K562 (cell line): ENCODE measurements at regions not wholly inside any gene's neighbourhood (a gene's known extent, or its start where the extent isn't known, plus 50 kb on each side); places are given as distances from the start of the nearest gene placed in this dataset.

Source experiments
- ATAC-seq: fragments of 200-7000 bp; cut with Tn5 transposase; 3 replicates; pipeline ENCODE4 v1.9.1; 2020; ENCODE audit warnings: moderate library complexity
- BruUV-seq: library from RNA; stranded (reverse); fragments of 400-500 nt; replicated peaks from 2 replicates; lab custom pipeline; 2021; lab: Mats Ljungman, UMichigan
- CTCF ChIA-PET: fragments of 300-600 bp; formaldehyde crosslinking; extraction: SDS; loops from one replicate; lab custom pipeline; 2021; ENCODE audit warnings: low intra/inter-chr PET ratio; lab: Yijun Ruan, JAX
- POLR2A ChIA-PET: fragments of 300-600, 350-650 bp; sonication (Branson Sonifier 250); formaldehyde crosslinking; extraction: SDS; loops from one replicate; lab custom pipeline; 2021; ENCODE audit warnings: antibody characterized with exemption, inconsistent platforms; lab: Yijun Ruan, JAX
- DNase-seq, 4 experiments: peaks; one replicate each; pipeline versions ENCODE4 v3.0.0 to v3.0.0-alpha.2; 2011 to 2018; ENCODE audit warnings: low spot score in 3 of 4, mixed read lengths in 3 of 4; ENCODE audit errors: extremely low read depth in 1 of 4
- FAIRE-seq: peaks from 2 replicates; lab custom pipeline; 2011; peaks lifted over from hg19 to GRCh38; lab: Jason Lieb, UNC
- H2AFZ ChIP-seq: 2 replicates; pipeline ENCODE4 v1.6.0; 2011; ENCODE audit warnings: low read depth, low read length, control low read depth, inconsistent platforms
- H3K27ac ChIP-seq: fragments of 200-600 bp; 3 replicates; pipeline ENCODE4 v1.8.0; 2011; ENCODE audit warnings: low read depth, mild to moderate bottlenecking, control low read depth, inconsistent platforms, low read length, moderate library complexity, mixed read lengths; ENCODE audit errors: extremely low read depth
- H3K27me3 ChIP-seq, 2 experiments: fragments of 300-600 bp in 1 of 2; 2 replicates in 1 of 2; 3 replicates in 1 of 2; pipeline versions ENCODE4 v1.6.0 to v1.8.0; 2011; ENCODE audit warnings: inconsistent platforms in 2 of 2, low read length in 2 of 2, mild to moderate bottlenecking in 1 of 2, mixed read lengths in 1 of 2, moderate library complexity in 1 of 2; ENCODE audit not compliant: control insufficient read depth in 2 of 2, insufficient read depth in 2 of 2
- H3K36me3 ChIP-seq: fragments of 300-600 bp; 3 replicates; pipeline ENCODE4 v1.8.0; 2011; ENCODE audit warnings: mild to moderate bottlenecking, low read length, inconsistent platforms; ENCODE audit not compliant: control insufficient read depth, insufficient read depth
- H3K4me1 ChIP-seq, 2 experiments: fragments of 200-600 bp in 1 of 2; replicated peaks in 1 of 2; 2 replicates in 1 of 2; 3 replicates in 1 of 2; pipeline versions ENCODE4 v1.5.1 to v1.8.0; 2011; ENCODE audit warnings: inconsistent platforms in 2 of 2, low read length in 2 of 2, mild to moderate bottlenecking in 1 of 2, mixed read lengths in 1 of 2, moderate library complexity in 1 of 2; ENCODE audit not compliant: control insufficient read depth in 2 of 2, insufficient read depth in 2 of 2
- H3K4me2 ChIP-seq: 2 replicates; pipeline ENCODE4 v1.6.1; 2011; ENCODE audit warnings: low read length, control low read depth, inconsistent platforms, mixed read lengths; ENCODE audit not compliant: insufficient read depth
- H3K4me3 ChIP-seq: fragments of 200-600 bp; sonication (generic), shearing (Covaris generic); 2 replicates; pipeline ENCODE4 v1.5.1; 2016; ENCODE audit warnings: control low read depth, inconsistent platforms
- H3K79me2 ChIP-seq: fragments of 200-600 bp; 3 replicates; pipeline ENCODE4 v1.8.0; 2011; ENCODE audit warnings: low read length, inconsistent platforms; ENCODE audit not compliant: control insufficient read depth, insufficient read depth
- H3K9ac ChIP-seq, 2 experiments: 2 replicates each; pipeline versions ENCODE4 v1.6.0 to v1.6.1; 2011; ENCODE audit warnings: low read depth in 2 of 2, low read length in 2 of 2, control low read depth in 1 of 2, inconsistent platforms in 1 of 2, mild to moderate bottlenecking in 1 of 2, mixed read lengths in 1 of 2; ENCODE audit not compliant: insufficient read depth in 1 of 2
- H3K9me1 ChIP-seq: one replicate; pipeline ENCODE4 v1.6.0; 2011; ENCODE audit warnings: inconsistent platforms, mild to moderate bottlenecking, low read length, moderate library complexity; ENCODE audit not compliant: control insufficient read depth, insufficient read depth
- H3K9me3 ChIP-seq: replicated peaks from 2 replicates; pipeline ENCODE4 v1.5.1; 2011; ENCODE audit warnings: low read depth, low read length, inconsistent platforms; ENCODE audit not compliant: control insufficient read depth, insufficient read depth
- H4K20me1 ChIP-seq: replicated peaks from 2 replicates; pipeline ENCODE4 v1.6.1; 2011; ENCODE audit warnings: low read length, inconsistent platforms, mixed read lengths; ENCODE audit not compliant: control insufficient read depth, insufficient read depth
- HMGN3 ChIP-seq: IDR thresholded peaks from 2 replicates; pipeline ENCODE4 v1.6.1; 2011; ENCODE audit warnings: borderline replicate concordance, low read depth, mild to moderate bottlenecking, mixed read lengths, low read length; ENCODE audit not compliant: insufficient read length; ENCODE audit errors: extremely low read depth
- LCOR ChIP-seq: sonication (generic); formaldehyde crosslinking; IDR thresholded peaks from 2 replicates; pipeline ENCODE4 v1.8.0; 2022; ENCODE audit warnings: mild to moderate bottlenecking, missing genetic modification reagents
- STAG1 ChIP-seq: sonication (generic); formaldehyde crosslinking; IDR thresholded peaks from 2 replicates; pipeline ENCODE4 v1.5.0; 2020; ENCODE audit warnings: missing genetic modification reagents, borderline replicate concordance
- THAP7 ChIP-seq: fragments of 250-450 bp; sonication (Bioruptor Pico); IDR thresholded peaks from 2 replicates; pipeline ENCODE4 v1.5.0; 2021
- ZNF395 ChIP-seq: fragments of 200-800 bp; sonication (Bioruptor generic); IDR thresholded peaks from 2 replicates; pipeline ENCODE4 v1.6.1; 2017; ENCODE audit warnings: missing genetic modification characterization, missing compliant biosample characterization
- ZNF592 ChIP-seq: fragments of 450-650 bp; IDR thresholded peaks from 2 replicates; pipeline ENCODE4 v1.6.1; 2017; ENCODE audit warnings: antibody characterized with exemption, mild to moderate bottlenecking
- WGBS: fragments of 100-300 bp; shearing (Covaris generic); methylation state at CpG from one replicate; pipeline ENCODE4 v1.1.6; 2016; ENCODE audit warnings: low coverage, mixed read lengths; ENCODE audit not compliant: insufficient coverage; ENCODE audit errors: missing lambda C conversion rate; 5-methylcytosine and 5-hydroxymethylcytosine counted together
- in situ Hi-C: fragments of 300-500 bp; cut with MboI; formaldehyde crosslinking; loops from 4 replicates; pipeline ENCODE4 v1.15.0; 2018; ENCODE audit warnings: inconsistent platforms, mixed read lengths
- intact Hi-C: fragments of 100-400 bp; cut with micrococcal nuclease; formaldehyde crosslinking; loops from 2 replicates; pipeline ENCODE4 v1.14.2; 2022

GRCh38 chr4:57360681-57361080 lies 250.5 kb upstream of the IGFBP7 start:
- Histone ChIP-seq H3K4me3 (no peak overlapping the region), H2AFZ (no peak overlapping the region), H3K27ac (no peak overlapping the region), H3K79me2 (no peaks in the 10 kb centered on the region), H3K9me1 (no peaks in the 10 kb centered on the region), H3K4me1 (no peaks in the 10 kb centered on the region), H3K4me2 (no peak overlapping the region), H3K27me3 (no peaks in the 10 kb centered on the region), H3K9me3 (no peaks in the 10 kb centered on the region), H4K20me1 (no peaks in the 10 kb centered on the region), H3K9ac (no peak overlapping the region), H3K36me3 (no peaks in the 10 kb centered on the region)
- no peak for DNase-seq
- no peak for FAIRE-seq
- ChIA-PET POLR2A (no interaction called here), CTCF (no interaction called here)
- ATAC-seq, result no peak
- intact Hi-C loops (no loop called here), in situ Hi-C loops (no loop called here)
- no TSS peak for BruUV-seq
- 0% methylated on average over 2 of the region's 2 CpGs for WGBS
- TF ChIP-seq ZNF395, result no peak
- no peak for TF ChIP-seq HMGN3
- no peak for TF ChIP-seq STAG1
- no peak for TF ChIP-seq THAP7
- no peak for TF ChIP-seq LCOR (CRISPR knock-in tag)
- no peak for TF ChIP-seq ZNF592
